H9 (cell line): ENCODE measurements at regions not wholly inside any gene's neighbourhood (a gene's known extent, or its start where the extent isn't known, plus 50 kb on each side); places are given as distances from the start of the nearest gene placed in this dataset.

Source experiments
- DNase-seq: peaks from one replicate; pipeline ENCODE4 v3.0.0-alpha.2; 2017
- H2AFZ ChIP-seq: one replicate; pipeline ENCODE4 v1.6.1; 2013; ENCODE audit warnings: mild to moderate bottlenecking, low read length, control low read depth, moderate library complexity
- H2AK5ac ChIP-seq: 2 replicates; pipeline ENCODE4 v1.6.1; 2013; ENCODE audit warnings: low read length, control low read depth, mixed read lengths; ENCODE audit not compliant: insufficient read length
- H2BK120ac ChIP-seq: one replicate; pipeline ENCODE4 v1.6.1; 2013; ENCODE audit warnings: low read depth, mild to moderate bottlenecking, low read length, control low read depth, inconsistent platforms; ENCODE audit not compliant: poor library complexity, severe bottlenecking
- H2BK12ac ChIP-seq: 2 replicates; pipeline ENCODE4 v1.6.1; 2013; ENCODE audit warnings: low read length, control low read depth, mixed read lengths, low read depth; ENCODE audit not compliant: insufficient read length
- H2BK15ac ChIP-seq: 2 replicates; pipeline ENCODE4 v1.6.1; 2013; ENCODE audit warnings: low read depth, low read length, control low read depth
- H2BK20ac ChIP-seq: one replicate; pipeline ENCODE4 v1.6.1; 2013; ENCODE audit warnings: low read depth, mild to moderate bottlenecking, low read length, control low read depth, inconsistent platforms; ENCODE audit not compliant: poor library complexity, severe bottlenecking
- H2BK5ac ChIP-seq: 2 replicates; pipeline ENCODE4 v1.6.1; 2013; ENCODE audit warnings: low read length, control low read depth, mixed read lengths; ENCODE audit not compliant: insufficient read length
- H3K14ac ChIP-seq: 2 replicates; pipeline ENCODE4 v1.6.1; 2013; ENCODE audit warnings: low read length, control low read depth; ENCODE audit not compliant: insufficient read depth
- H3K18ac ChIP-seq: 2 replicates; pipeline ENCODE4 v1.6.1; 2013; ENCODE audit warnings: low read depth, mild to moderate bottlenecking, mixed read lengths, low read length, control low read depth; ENCODE audit not compliant: insufficient read length
- H3K23ac ChIP-seq: 2 replicates; pipeline ENCODE4 v1.6.1; 2013; ENCODE audit warnings: low read length, control low read depth, mixed read lengths, low read depth; ENCODE audit not compliant: insufficient read length
- H3K23me2 ChIP-seq: 2 replicates; pipeline ENCODE4 v1.6.1; 2013; ENCODE audit warnings: low read depth, mild to moderate bottlenecking, mixed read lengths, low read length, control low read depth; ENCODE audit not compliant: insufficient read length, poor library complexity, severe bottlenecking
- H3K27ac ChIP-seq: 2 replicates; pipeline ENCODE4 v1.5.1; 2013; ENCODE audit warnings: low read length, control low read depth, mixed read lengths, low read depth; ENCODE audit not compliant: insufficient read length
- H3K27me3 ChIP-seq: 2 replicates; pipeline ENCODE4 v1.6.1; 2013; ENCODE audit warnings: low read length, control low read depth, inconsistent platforms; ENCODE audit not compliant: insufficient read depth
- H3K4ac ChIP-seq: 2 replicates; pipeline ENCODE4 v1.6.1; 2013; ENCODE audit warnings: low read depth, mild to moderate bottlenecking, control low read depth, inconsistent platforms, low read length, moderate library complexity
- H3K4me1 ChIP-seq: 2 replicates; pipeline ENCODE4 v1.6.1; 2013; ENCODE audit warnings: low read length, control low read depth, inconsistent platforms; ENCODE audit not compliant: insufficient read depth
- H3K4me2 ChIP-seq: 2 replicates; pipeline ENCODE4 v1.6.1; 2013; ENCODE audit warnings: low read length, control low read depth, mixed read lengths; ENCODE audit not compliant: insufficient read length, insufficient read depth
- H3K56ac ChIP-seq: 2 replicates; pipeline ENCODE4 v1.6.1; 2013; ENCODE audit warnings: low read depth, mild to moderate bottlenecking, mixed read lengths, low read length, control low read depth; ENCODE audit not compliant: insufficient read length
- H3K79me1 ChIP-seq: 2 replicates; pipeline ENCODE4 v1.6.1; 2013; ENCODE audit warnings: low read depth, mild to moderate bottlenecking, moderate library complexity, low read length, control low read depth, inconsistent platforms; ENCODE audit not compliant: insufficient read depth, poor library complexity, severe bottlenecking
- H3K79me2 ChIP-seq: 2 replicates; pipeline ENCODE4 v1.6.1; 2013; ENCODE audit warnings: low read length, control low read depth, inconsistent platforms; ENCODE audit not compliant: insufficient read depth
- H3K9ac ChIP-seq: 2 replicates; pipeline ENCODE4 v1.6.1; 2013; ENCODE audit warnings: low read length, control low read depth, mixed read lengths; ENCODE audit not compliant: insufficient read length; ENCODE audit errors: extremely low read depth
- H3K9me3 ChIP-seq: one replicate; pipeline ENCODE4 v1.6.1; 2013; ENCODE audit warnings: low read depth, low read length, inconsistent platforms; ENCODE audit not compliant: control insufficient read depth
- H3T11ph ChIP-seq: one replicate; pipeline ENCODE4 v1.6.1; 2013; ENCODE audit warnings: mild to moderate bottlenecking, low read length, control low read depth, inconsistent platforms
- H4K20me1 ChIP-seq: one replicate; pipeline ENCODE4 v1.6.1; 2013; ENCODE audit not compliant: control insufficient read depth, insufficient read length, insufficient read depth
- H4K5ac ChIP-seq: 2 replicates; pipeline ENCODE4 v1.6.1; 2013; ENCODE audit warnings: low read depth, mild to moderate bottlenecking, mixed read lengths, low read length, control low read depth; ENCODE audit not compliant: insufficient read length
- H4K8ac ChIP-seq: replicated peaks from 2 replicates; pipeline ENCODE4 v1.6.1; 2013; ENCODE audit warnings: low read length, control low read depth, mixed read lengths, low read depth; ENCODE audit not compliant: insufficient read length
- H4K91ac ChIP-seq: 2 replicates; pipeline ENCODE4 v1.6.1; 2013; ENCODE audit warnings: low read depth, mild to moderate bottlenecking, moderate library complexity, mixed read lengths, low read length, control low read depth; ENCODE audit not compliant: insufficient read length
- H3K27ac Mint-ChIP-seq, 3 experiments: 2 replicates in 2 of 3; 3 replicates in 1 of 3; pipeline ENCODE4 v1.8.0; 2020 to 2021; ENCODE audit warnings: mixed read lengths in 3 of 3, mild to moderate bottlenecking in 1 of 3, moderate library complexity in 1 of 3
- H3K27me3 Mint-ChIP-seq: 2 replicates; pipeline ENCODE4 v1.8.0; 2021; ENCODE audit warnings: low read depth, mild to moderate bottlenecking, moderate library complexity, mixed read lengths
- H3K36me3 Mint-ChIP-seq, 3 experiments: 2 replicates in 2 of 3; 3 replicates in 1 of 3; pipeline ENCODE4 v1.8.0; 2020 to 2021; ENCODE audit warnings: low read depth in 3 of 3, mixed read lengths in 3 of 3; ENCODE audit not compliant: insufficient read depth in 1 of 3
- H3K4me1 Mint-ChIP-seq, 2 experiments: 2 replicates each; pipeline ENCODE4 v1.8.0; 2020; ENCODE audit warnings: mixed read lengths in 2 of 2
- H3K4me3 Mint-ChIP-seq, 2 experiments: 2 replicates in 1 of 2; 3 replicates in 1 of 2; pipeline ENCODE4 v1.8.0; 2020 to 2021; ENCODE audit warnings: mild to moderate bottlenecking in 2 of 2, mixed read lengths in 2 of 2, moderate library complexity in 1 of 2
- H3K9me3 Mint-ChIP-seq, 2 experiments: 2 replicates in 1 of 2; 3 replicates in 1 of 2; pipeline ENCODE4 v1.8.0; 2020; ENCODE audit warnings: mild to moderate bottlenecking in 2 of 2, mixed read lengths in 2 of 2, moderate library complexity in 1 of 2
- WGBS: extraction: QIAGEN DNeasy Blood & Tissue Kit; methylation state at CpG from one replicate; pipeline ENCODE4 v1.1.7; 2013; ENCODE audit warnings: missing lambda C conversion rate, low lambda C conversion rate, mixed read lengths; ENCODE audit not compliant: insufficient read length; ENCODE audit errors: extremely low coverage; 5-methylcytosine and 5-hydroxymethylcytosine counted together
- TF ChIP-seq, protein P1 (sequence below): fragments of 200-600 bp; sonication (generic); conservative IDR thresholded peaks from 3 replicates; pipeline ENCODE4 v1.8.0; 2021; ENCODE audit warnings: antibody characterized with exemption, mild to moderate bottlenecking

DNA sequence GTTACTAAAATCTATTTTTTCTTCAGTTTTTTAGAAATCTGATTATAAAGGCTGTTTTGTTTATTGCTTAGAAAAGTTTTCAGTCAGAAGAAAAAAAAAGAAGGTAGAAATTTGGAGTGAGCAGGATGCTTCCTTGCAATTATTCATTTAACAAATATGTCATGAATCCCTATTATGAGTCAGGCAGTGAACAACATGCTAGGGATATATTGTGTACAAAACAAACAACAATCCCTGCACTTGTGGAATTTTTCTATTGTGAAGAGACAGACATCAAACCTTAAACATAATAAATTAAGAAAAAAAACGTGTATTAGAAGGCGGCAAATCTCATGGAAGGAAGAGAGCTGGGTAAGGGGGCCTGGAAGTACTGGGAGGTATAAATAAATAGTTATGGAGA lies 664.1 kb upstream of the CAMK1G start:
- Histone ChIP-seq H2AFZ (no peak overlapping the region), H2BK120ac (no peak overlapping the region), H3K23me2 (no peaks in the 10 kb centered on the region), H4K8ac (no peak overlapping the region), H3K56ac (no peak overlapping the region), H3K27ac (no peak overlapping the region), H2BK5ac (no peak overlapping the region), H4K20me1 (no peaks in the 10 kb centered on the region), H3K4me1 (no peaks in the 10 kb centered on the region), H3K9me3 (no peaks in the 10 kb centered on the region), H4K91ac (no peak overlapping the region), H3K27me3 (no peaks in the 10 kb centered on the region), H3K79me2 (no peaks in the 10 kb centered on the region), H3K18ac (no peak overlapping the region), H3K4me2 (no peak overlapping the region), H2AK5ac (no peak overlapping the region), H3K23ac (no peak overlapping the region), H2BK12ac (no peak overlapping the region), H2BK20ac (no peak overlapping the region), H3K14ac (no peak overlapping the region), H3K79me1 (no peaks in the 10 kb centered on the region), H2BK15ac (no peak overlapping the region), H3K4ac (no peak overlapping the region), H3K9ac (no peak overlapping the region), H4K5ac (no peak overlapping the region), H3T11ph (no peak overlapping the region)
- TF ChIP-seq, protein P1, sequence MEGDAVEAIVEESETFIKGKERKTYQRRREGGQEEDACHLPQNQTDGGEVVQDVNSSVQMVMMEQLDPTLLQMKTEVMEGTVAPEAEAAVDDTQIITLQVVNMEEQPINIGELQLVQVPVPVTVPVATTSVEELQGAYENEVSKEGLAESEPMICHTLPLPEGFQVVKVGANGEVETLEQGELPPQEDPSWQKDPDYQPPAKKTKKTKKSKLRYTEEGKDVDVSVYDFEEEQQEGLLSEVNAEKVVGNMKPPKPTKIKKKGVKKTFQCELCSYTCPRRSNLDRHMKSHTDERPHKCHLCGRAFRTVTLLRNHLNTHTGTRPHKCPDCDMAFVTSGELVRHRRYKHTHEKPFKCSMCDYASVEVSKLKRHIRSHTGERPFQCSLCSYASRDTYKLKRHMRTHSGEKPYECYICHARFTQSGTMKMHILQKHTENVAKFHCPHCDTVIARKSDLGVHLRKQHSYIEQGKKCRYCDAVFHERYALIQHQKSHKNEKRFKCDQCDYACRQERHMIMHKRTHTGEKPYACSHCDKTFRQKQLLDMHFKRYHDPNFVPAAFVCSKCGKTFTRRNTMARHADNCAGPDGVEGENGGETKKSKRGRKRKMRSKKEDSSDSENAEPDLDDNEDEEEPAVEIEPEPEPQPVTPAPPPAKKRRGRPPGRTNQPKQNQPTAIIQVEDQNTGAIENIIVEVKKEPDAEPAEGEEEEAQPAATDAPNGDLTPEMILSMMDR, result no peak
- Mint-ChIP-seq H3K36me3 (no peaks in the 10 kb centered on the region; a peak in 1 of 7 replicates), H3K27ac (no peak overlapping the region), H3K4me1 (peaks cover 6% of the 10 kb centered on the region in 2 experiments), H3K9me3 (peaks cover 0 to 2% of the 10 kb centered on the region in 2 experiments; a peak in 1 of 5 replicates), H3K27me3 (no peaks in the 10 kb centered on the region; the same call in 1 of the 2 replicates), H3K4me3 (no peak overlapping the region)
- no peak for DNase-seq
- WGBS, result no CpG with 5 or more reads among the region's 2 CpGs
